GM23248 (cell line): ENCODE measurements at regions not wholly inside any gene's neighbourhood (a gene's known extent, or its start where the extent isn't known, plus 50 kb on each side); places are given as distances from the start of the nearest gene placed in this dataset.

Experiments
- DNase-seq: peaks from one replicate; pipeline ENCODE4 v3.0.0-alpha.2; 2015
- H2AFZ ChIP-seq: fragments of 200-600 bp; sonication (generic); 2 replicates; pipeline ENCODE4 v1.6.1; 2016; ENCODE audit warnings: antibody characterized with exemption
- H3F3A ChIP-seq: fragments of 200-600 bp; sonication (generic); 2 replicates; pipeline ENCODE4 v1.6.1; 2016; ENCODE audit warnings: mild to moderate bottlenecking, antibody characterized with exemption, mixed run types; ENCODE audit not compliant: insufficient read depth
- H3K27ac ChIP-seq: fragments of 200-600 bp; sonication (generic); 2 replicates; pipeline ENCODE4 v1.5.1; 2016; ENCODE audit warnings: mild to moderate bottlenecking
- H3K27me3 ChIP-seq: fragments of 200-600 bp; sonication (generic); replicated peaks from 2 replicates; pipeline ENCODE4 v1.6.1; 2016; ENCODE audit warnings: mild to moderate bottlenecking; ENCODE audit not compliant: insufficient read depth
- H3K36me3 ChIP-seq: fragments of 200-600 bp; sonication (generic); 2 replicates; pipeline ENCODE4 v1.6.1; 2016; ENCODE audit warnings: low read depth, mild to moderate bottlenecking
- H3K4me1 ChIP-seq: fragments of 200-600 bp; sonication (generic); 2 replicates; pipeline ENCODE4 v1.6.1; 2016; ENCODE audit warnings: mild to moderate bottlenecking; ENCODE audit not compliant: insufficient read depth
- H3K4me2 ChIP-seq: fragments of 200-600 bp; sonication (generic); one replicate; pipeline ENCODE4 v1.6.1; 2016; ENCODE audit warnings: mild to moderate bottlenecking; ENCODE audit not compliant: unreplicated experiment
- H3K4me3 ChIP-seq: fragments of 200-600 bp; sonication (generic); 2 replicates; pipeline ENCODE4 v1.5.1; 2016; ENCODE audit warnings: mild to moderate bottlenecking
- H3K79me2 ChIP-seq: fragments of 200-600 bp; sonication (generic); 2 replicates; pipeline ENCODE4 v1.6.1; 2016; ENCODE audit warnings: mild to moderate bottlenecking; ENCODE audit not compliant: insufficient read depth
- H3K9ac ChIP-seq: fragments of 200-600 bp; sonication (generic); 2 replicates; pipeline ENCODE4 v1.6.1; 2016; ENCODE audit warnings: mild to moderate bottlenecking
- H3K9me2 ChIP-seq: fragments of 200-600 bp; sonication (generic); 2 replicates; pipeline ENCODE4 v1.6.1; 2016; ENCODE audit warnings: mixed run types, mild to moderate bottlenecking, moderate library complexity; ENCODE audit not compliant: insufficient read depth
- H3K9me3 ChIP-seq: fragments of 200-600 bp; sonication (generic); one replicate; pipeline ENCODE4 v1.6.1; 2017; ENCODE audit warnings: low read depth
- H4K20me1 ChIP-seq: fragments of 200-600 bp; sonication (generic); 2 replicates; pipeline ENCODE4 v1.6.0; 2016; ENCODE audit not compliant: insufficient read depth
- EZH2 ChIP-seq: fragments of 200-600 bp; sonication (generic); IDR thresholded peaks from 2 replicates; pipeline ENCODE4 v1.6.1; 2018; ENCODE audit warnings: antibody characterized with exemption, mild to moderate bottlenecking; ENCODE audit not compliant: insufficient read depth, poor library complexity, severe bottlenecking
- EZH2phosphoT487 ChIP-seq: fragments of 200-600 bp; sonication (generic); IDR thresholded peaks from 2 replicates; pipeline ENCODE4 v1.6.1; 2018; ENCODE audit warnings: antibody characterized with exemption, moderate library complexity, mild to moderate bottlenecking, low read depth; ENCODE audit not compliant: insufficient read depth
- WGBS, 2 experiments: methylation state at CpG; one replicate each; pipeline ENCODE4 v1.1.6; 2015 to 2017; ENCODE audit warnings: low lambda C conversion rate in 2 of 2, low coverage in 1 of 2; ENCODE audit errors: missing lambda C conversion rate in 2 of 2; 5-methylcytosine and 5-hydroxymethylcytosine counted together
- in situ Hi-C: fragments of 300-500 bp; cut with MboI; formaldehyde crosslinking; loops from 2 replicates; pipeline ENCODE4 v1.15.0; 2020

DNA sequence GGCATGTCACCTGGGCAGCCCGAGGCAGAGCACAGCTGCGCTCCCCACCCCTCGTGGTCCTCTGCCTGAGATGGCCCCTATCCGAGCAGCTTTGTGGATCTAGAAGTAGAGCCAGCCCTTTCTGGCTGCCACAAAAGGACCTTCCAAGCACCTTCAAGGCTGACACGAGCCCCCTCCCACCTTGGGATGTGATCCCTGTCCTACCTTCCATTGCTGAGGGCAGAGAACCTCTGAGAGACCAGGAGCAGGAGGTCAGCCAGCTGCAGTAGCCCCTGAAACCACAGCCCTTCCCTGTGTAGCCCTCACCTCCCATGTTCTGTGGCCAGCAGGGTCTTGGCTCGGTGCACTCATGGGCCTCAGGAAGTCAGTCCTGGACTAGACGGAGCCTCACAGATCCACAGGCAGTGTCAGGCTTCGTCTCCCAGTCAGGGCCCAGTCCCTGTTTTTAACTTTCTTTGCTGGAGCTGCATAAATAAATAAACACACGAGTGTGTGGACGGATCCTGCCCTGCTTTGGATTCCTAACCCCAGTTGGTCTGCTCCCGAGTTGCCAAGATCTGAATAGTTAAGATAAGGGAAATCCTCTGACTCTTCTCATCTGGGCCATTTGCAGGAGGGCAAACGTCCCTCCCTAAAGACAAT lies 507.7 kb downstream of the PREX1 start:
- Histone ChIP-seq H3K4me1 (no peaks in the 10 kb centered on the region), H3F3A (no peaks in the 10 kb centered on the region), H3K36me3 (no peaks in the 10 kb centered on the region), H3K27me3 (peaks cover 28% of the 10 kb centered on the region), H4K20me1 (no peaks in the 10 kb centered on the region), H2AFZ (no peak overlapping the region), H3K27ac (no peak overlapping the region), H3K9me2 (no peaks in the 10 kb centered on the region), H3K4me3 (no peak overlapping the region), H3K9ac (no peak overlapping the region), H3K9me3 (no peaks in the 10 kb centered on the region), H3K4me2 (no peak overlapping the region), H3K79me2 (no peaks in the 10 kb centered on the region)
- WGBS, 2 experiments, result 43 to 45% methylated on average over 12 of the region's 12 CpGs
- in situ Hi-C loops, result no loop called here
- TF ChIP-seq EZH2phosphoT487 (no peak), EZH2 (no peak)
- no peak for DNase-seq

DNA sequence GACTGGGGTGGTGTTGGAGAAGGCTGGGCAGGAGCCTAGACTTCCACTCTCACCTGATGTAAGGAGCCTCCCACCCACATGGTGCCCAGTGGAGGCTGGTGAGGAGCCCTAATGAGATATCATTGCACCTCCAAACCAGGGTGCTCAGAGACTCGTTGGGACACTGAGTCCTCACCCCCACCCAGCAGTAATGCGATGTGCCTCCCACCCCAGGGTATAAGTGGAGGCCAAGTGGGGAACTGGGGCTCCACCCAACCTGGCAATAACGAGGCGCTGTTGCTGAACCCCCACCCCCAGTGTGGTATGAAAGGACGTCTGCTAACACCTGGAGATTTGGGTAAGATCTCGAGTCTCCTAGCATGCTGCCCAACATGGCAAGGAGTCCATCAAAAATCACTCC lies 510.2 kb downstream of the PREX1 start:
- in situ Hi-C loops, result no loop called here

DNA sequence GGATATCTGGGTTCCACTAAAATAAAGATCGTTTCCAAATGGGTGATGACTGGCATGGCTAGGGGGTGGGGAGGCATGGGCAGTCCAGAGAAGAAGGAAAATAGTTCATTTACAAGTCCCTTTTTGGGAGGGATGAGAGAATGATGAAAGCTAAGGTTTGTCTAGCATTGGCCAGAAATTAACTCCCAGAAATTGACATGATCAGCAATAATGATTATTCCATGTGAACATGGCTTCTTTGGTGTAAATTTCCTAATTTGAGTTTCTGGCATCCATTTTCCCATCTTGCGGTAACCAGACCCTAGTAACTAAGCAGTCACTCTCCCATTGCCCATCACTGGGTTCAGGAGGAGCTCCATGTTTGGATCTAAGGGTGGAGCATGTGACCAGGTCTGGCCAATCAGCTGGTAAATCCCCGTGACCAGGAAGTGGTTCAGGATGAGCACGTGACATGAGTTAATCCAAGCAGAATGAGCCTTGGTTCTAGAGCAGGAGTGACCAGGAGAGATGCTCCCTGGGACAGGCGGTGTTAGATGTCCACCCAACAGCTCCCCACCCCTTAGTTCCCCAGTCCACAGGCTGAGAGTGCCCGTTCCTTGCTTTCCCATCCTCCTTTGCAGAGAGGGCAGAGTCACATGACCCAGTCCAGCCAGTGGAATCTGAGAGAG lies 512.7 kb downstream of the PREX1 start:
- H3K4me3 ChIP-seq, result no peak overlapping the region
- H3K4me1 ChIP-seq, result no peaks in the 10 kb centered on the region
- H3K79me2 ChIP-seq, result no peaks in the 10 kb centered on the region
- peaks cover 9% of the 10 kb centered on the region for H3K27me3 ChIP-seq
- no peak overlapping the region for H3K9ac ChIP-seq
- H3F3A ChIP-seq, result no peaks in the 10 kb centered on the region
- no peak for DNase-seq
- TF ChIP-seq EZH2phosphoT487 (no peak), EZH2 (no peak)
- in situ Hi-C loops, result no loop called here
- WGBS, 2 experiments, result 65 to 74% methylated on average over 6 of the region's 6 CpGs
- no peak overlapping the region for H3K4me2 ChIP-seq
- H3K27ac ChIP-seq, result no peak overlapping the region
- H3K9me3 ChIP-seq, result no peaks in the 10 kb centered on the region
- H3K9me2 ChIP-seq, result no peaks in the 10 kb centered on the region
- no peaks in the 10 kb centered on the region for H4K20me1 ChIP-seq
- H2AFZ ChIP-seq, result no peak overlapping the region
- H3K36me3 ChIP-seq, result no peaks in the 10 kb centered on the region

More for the DNA sequence above, 510.2 kb downstream of the PREX1 start:
- 35 to 45% methylated on average over 6 of the region's 6 CpGs for WGBS, 2 experiments
- Histone ChIP-seq H3K9me2 (no peaks in the 10 kb centered on the region), H3K9ac (no peak overlapping the region), H3K36me3 (no peaks in the 10 kb centered on the region), H3K4me2 (no peak overlapping the region), H3K27me3 (peaks cover 18% of the 10 kb centered on the region), H3K79me2 (no peaks in the 10 kb centered on the region), H3K4me3 (no peak overlapping the region), H2AFZ (no peak overlapping the region), H3K4me1 (no peaks in the 10 kb centered on the region), H3K27ac (no peak overlapping the region), H3K9me3 (no peaks in the 10 kb centered on the region), H3F3A (no peaks in the 10 kb centered on the region), H4K20me1 (no peaks in the 10 kb centered on the region)
- TF ChIP-seq EZH2, result no peak
- TF ChIP-seq EZH2phosphoT487, result no peak
- DNase-seq, result no peak

DNA sequence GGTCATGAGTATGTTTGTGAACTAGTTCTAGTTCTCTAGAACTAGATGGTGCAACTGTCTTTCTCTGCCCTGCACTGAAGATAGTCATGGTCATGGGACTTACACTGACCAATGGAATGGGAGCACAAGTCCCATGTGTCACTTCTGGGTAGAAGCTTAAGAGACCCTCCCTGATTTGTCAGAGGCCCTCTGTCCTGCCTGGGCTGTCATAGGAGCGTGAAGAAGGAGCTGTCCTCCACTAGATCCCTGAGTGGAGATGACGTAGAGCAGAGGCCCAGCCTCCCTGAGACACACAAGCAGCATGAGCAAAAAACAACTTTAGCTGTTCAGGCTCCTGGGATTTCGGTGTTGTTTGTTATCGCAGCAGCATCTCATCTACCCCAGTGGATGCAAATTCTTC lies 514.5 kb downstream of the PREX1 start:
- no peaks in the 10 kb centered on the region for H3K4me1 ChIP-seq
- no peak overlapping the region for H3K27ac ChIP-seq
- no peaks in the 10 kb centered on the region for H4K20me1 ChIP-seq
- no peak for TF ChIP-seq EZH2
- TF ChIP-seq EZH2phosphoT487, result no peak
- no peaks in the 10 kb centered on the region for H3K36me3 ChIP-seq
- H3K4me3 ChIP-seq, result no peak overlapping the region
- H2AFZ ChIP-seq, result no peak overlapping the region
- 58 to 64% methylated on average over 4 of the region's 4 CpGs for WGBS, 2 experiments
- no peaks in the 10 kb centered on the region for H3K9me3 ChIP-seq
- no peak for DNase-seq
- H3K4me2 ChIP-seq, result no peak overlapping the region
- no peak overlapping the region for H3K9ac ChIP-seq
- H3K79me2 ChIP-seq, result no peaks in the 10 kb centered on the region
- in situ Hi-C loops, result no loop called here
- H3K27me3 ChIP-seq, result peaks cover 18% of the 10 kb centered on the region
- H3F3A ChIP-seq, result no peaks in the 10 kb centered on the region
- H3K9me2 ChIP-seq, result no peaks in the 10 kb centered on the region

DNA sequence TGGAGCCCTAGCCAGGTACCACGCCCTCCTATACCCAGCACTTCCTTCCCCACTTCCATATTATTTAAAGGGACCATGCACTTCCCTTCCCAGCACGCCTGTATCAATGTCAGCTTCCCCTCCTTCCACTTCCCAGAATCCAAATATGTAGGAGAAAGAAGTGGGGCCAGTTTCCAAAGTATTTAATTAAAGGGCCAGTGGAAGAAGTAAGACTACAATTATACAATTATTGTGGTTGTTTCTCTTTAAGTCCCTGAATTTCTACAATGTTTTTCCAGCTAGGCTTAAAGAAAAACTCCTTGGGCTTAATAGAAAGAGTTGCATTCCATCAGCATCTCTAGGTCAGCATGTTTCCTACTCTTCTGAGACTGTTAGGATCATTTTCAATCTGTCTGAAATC lies 515.8 kb downstream of the PREX1 start:
- H4K20me1 ChIP-seq, result no peaks in the 10 kb centered on the region
- H3K9me3 ChIP-seq, result no peaks in the 10 kb centered on the region
- no peaks in the 10 kb centered on the region for H3K79me2 ChIP-seq
- no peaks in the 10 kb centered on the region for H3K9me2 ChIP-seq
- H3K36me3 ChIP-seq, result no peaks in the 10 kb centered on the region
- in situ Hi-C loops, result no loop called here
- H3K27me3 ChIP-seq, result peaks cover 10% of the 10 kb centered on the region
- no peaks in the 10 kb centered on the region for H3F3A ChIP-seq
- H2AFZ ChIP-seq, result no peak overlapping the region
- H3K4me2 ChIP-seq, result no peak overlapping the region
- H3K9ac ChIP-seq, result no peak overlapping the region
- H3K27ac ChIP-seq, result no peak overlapping the region
- H3K4me1 ChIP-seq, result no peaks in the 10 kb centered on the region
- H3K4me3 ChIP-seq, result no peak overlapping the region
- WGBS, 2 experiments, result 35 to 45% methylated on average over 2 of the region's 2 CpGs
- no peak for DNase-seq
- no peak for TF ChIP-seq EZH2
